HG02870 (cell line): ENCODE measurements at regions not wholly inside any gene's neighbourhood (a gene's known extent, or its start where the extent isn't known, plus 50 kb on each side); places are given as distances from the start of the nearest gene placed in this dataset.

Source experiments
- ATAC-seq: cut with Tn5 transposase; IDR thresholded peaks from one replicate; pipeline ENCODE4 v1.9.1; 2021; ENCODE audit warnings: mild to moderate bottlenecking, moderate library complexity; ENCODE audit not compliant: unreplicated experiment

DNA sequence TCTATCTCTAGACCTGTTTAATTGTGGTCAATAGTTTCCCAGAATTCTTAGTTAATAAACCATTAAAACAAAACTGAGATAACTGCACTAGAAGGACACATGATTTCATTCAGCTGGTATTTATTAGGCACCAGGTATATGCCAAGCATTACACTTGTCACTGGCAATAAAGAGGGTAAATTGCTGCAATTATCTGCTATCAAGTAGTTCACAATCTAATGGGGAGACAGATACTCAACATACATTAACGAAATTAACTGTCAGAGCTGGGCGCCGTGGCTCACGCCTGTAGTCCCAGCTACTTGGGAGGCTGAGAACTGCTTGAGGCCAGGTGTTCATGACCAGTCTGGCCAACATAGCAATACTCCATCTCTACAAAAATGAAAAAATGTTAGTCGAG, 71.7 kb upstream of the WIPF1 start:
- ATAC-seq: no peak

- ATAC-seq: no peak
Observed at GRCh38 chr2:174668075-174668474, 70.5 kb upstream of the WIPF1 start.

GRCh38 chr2:174667250-174667860, 69.8 kb upstream of the WIPF1 start:
- no peak for ATAC-seq

DNA sequence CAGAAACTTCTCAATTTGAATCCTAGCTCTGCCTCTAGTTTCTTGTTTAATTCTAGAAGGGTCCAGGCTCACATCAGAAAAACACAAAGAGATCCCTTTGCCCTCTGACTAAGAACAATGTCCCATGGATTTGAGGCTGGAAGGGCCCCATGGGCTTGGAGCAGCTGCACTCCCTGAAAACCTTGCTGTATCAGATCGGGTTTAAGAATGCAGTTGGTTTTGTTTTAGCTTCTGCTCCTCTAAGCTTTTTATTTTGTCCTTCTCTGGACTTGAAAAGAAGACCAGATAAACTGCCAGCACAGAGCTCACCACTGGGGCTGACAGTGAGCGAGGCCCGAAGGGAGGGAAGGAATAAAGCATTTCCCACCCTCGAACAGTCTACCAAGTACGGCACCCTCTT, 69.2 kb upstream of the WIPF1 start:
- no peak for ATAC-seq

- no peak for ATAC-seq
Observed at GRCh38 chr2:174666312-174666711, 68.7 kb upstream of the WIPF1 start.

GRCh38 chr2:174664084-174664759, 66.6 kb upstream of the WIPF1 start:
- no peak for ATAC-seq

- ATAC-seq: no peak
Observed at GRCh38 chr2:174663550-174663949, 65.9 kb upstream of the WIPF1 start.

GRCh38 chr2:174662859-174663258, 65.3 kb upstream of the WIPF1 start:
- ATAC-seq: no peak

DNA sequence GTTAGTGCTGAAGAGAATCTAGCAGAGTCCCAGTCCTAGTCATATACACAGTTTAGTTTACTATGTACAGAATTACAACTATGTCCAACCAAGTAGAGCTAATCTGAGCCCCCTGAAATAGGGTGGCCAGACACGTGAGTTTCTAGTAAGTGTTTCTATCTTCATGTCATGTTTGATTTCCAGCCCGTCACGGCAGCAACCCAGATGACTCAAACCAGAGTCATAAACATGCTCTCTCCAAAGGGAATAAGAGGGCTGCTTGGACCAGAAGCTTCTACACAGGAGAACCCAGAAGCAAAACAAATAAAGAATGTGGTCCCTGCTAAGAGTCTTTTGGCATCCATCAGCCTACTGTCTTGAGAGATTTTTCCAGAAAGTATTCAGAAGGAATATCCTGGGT, 64.9 kb upstream of the WIPF1 start:
- no peak for ATAC-seq

- no peak for ATAC-seq
Observed at GRCh38 chr2:174660984-174661675, 63.5 kb upstream of the WIPF1 start.

DNA sequence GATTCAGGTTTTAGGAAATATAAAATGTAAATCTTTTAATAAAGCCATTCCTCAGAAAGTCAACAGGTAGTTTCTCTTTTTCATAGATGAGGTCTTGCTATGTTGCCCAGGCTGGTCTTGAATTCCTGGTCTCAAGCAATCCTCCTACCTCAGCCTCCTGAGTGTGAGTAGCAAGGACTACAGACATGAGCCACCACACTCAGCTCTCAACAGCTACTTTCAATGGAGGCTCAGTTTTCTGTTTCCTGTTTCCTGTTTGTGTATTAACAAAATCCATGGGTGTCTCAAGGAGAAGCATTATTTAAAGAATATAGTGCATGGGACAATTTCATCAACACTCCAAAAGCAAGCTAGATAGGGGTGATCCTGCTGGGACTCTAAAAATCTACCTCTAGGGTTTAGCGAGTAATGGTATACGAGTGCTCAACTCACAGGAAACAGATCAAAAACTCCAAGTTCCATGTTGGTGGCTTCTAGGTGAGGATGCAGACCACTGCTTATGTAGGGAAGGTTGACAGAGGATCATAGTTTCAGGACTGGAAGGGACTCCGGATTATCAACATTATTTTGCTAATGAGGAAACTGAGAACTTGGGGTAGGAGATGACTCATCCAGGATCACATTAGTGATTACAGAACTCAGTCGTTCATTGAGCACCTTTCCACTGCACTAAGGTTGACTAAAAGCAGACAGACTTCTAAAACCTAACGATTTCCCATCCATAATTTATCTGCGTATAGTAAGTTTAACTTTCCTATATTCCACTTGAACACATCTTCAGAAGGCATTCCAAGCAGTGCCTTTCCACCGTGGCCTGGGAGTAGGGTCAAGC, 61.7 kb upstream of the WIPF1 start:
- peak; percentile 65 for ATAC-seq

DNA sequence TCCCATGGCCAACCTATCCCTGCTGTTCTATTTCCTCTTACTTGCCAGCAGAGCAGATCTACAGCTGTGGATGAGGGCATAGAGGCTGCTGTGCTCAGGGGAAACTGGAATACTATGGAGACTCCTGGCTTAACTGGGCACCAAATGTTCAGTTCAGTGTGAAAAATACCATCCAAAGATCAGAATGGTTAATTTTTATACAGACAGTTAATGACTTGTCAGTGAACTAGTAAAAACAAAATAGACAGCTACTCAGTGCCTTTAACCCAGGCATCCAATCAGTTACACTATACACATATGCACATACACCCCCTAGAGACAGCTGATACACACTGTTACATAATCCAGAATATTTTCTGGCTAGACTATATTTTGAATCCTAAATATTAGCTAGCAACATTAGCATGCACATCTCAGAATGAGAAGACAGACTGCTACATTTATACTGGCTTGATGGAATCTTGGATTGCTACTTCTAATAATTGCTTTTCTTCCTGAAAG, 59.1 kb upstream of the WIPF1 start:
- ATAC-seq: no peak

DNA sequence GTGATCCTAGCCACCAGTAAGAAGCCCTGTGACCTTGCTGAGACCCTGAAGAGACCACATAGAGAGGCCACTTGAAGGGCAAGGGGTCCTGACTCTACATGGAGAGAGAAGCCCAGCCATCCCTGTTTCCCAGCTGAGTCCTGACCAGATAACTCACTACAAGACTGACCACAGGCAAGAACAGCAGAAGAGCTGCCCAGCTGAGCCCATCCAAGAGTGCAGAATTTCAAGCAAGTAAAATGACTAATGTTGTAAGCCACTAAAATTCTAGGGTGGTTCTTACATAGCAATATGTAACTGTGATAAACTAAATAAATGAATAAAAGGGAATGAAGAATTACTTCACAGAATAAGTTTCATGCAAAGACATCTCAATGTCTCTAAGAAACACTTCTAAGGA, 58.4 kb upstream of the WIPF1 start:
- no peak for ATAC-seq

- ATAC-seq: no peak
Observed at GRCh38 chr2:174654419-174654941, 56.9 kb upstream of the WIPF1 start.

DNA sequence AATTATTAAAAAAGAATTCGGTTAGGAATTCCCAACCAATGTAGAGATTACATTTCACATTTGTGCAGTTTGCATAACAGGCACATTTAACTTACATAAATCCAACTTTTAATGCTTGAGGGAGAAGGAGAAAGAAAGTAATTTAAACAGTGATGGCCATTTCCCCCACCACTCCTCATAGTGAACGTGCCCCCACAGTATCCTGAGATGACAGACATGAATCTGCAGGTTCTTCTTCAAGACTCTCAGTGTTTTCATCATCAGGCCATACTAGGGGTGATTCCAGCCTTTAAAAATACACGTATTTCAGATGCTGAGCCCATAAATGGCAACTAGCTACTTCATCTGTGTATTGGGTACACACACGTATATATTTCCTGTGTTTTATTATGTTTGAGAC, 51.3 kb upstream of the WIPF1 start:
- ATAC-seq: no peak
